ENCODE measurements at regions not wholly inside any gene's neighbourhood (a gene's known extent, or its start where the extent isn't known, plus 50 kb on each side); places are given as distances from the start of the nearest gene placed in this dataset.

DNA sequence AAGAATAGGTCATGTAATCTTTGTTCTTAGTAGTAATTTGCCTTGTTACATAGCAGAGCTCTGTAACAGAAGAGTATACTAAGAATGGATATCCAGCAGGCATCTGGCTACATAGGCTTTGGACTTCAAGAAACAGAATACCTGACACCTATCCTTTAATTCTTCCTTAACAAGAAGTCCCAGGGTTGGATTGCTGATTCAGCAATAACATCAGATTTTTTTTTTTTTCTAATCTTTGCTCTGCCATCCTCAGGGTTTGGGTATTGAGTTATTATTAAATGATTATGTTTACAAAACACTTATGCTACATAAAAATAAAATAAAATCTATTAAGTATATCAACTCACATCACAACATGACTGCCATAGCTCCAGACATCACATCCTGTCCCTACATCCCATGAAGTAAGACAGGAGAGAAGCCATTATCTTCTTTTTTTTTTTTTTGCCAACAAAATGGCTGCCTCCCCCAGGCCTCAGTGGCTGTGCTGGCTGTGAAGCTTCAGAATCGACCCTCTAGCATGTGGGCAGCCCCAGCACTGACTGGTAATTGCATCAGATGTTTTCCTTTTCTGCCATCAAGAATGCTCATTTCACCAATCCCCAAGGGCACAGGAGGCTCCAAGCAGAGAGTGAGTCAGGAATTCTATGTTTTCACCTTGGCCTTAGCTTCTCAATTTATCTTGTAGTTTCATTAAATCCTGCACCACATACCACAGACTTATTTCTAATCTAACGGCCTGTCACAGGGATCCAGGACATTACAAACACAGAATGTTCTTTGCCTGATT, 186.2 kb downstream of the DICER1 start:
- no peak overlapping the region for H3K27ac ChIP-seq
- intact Hi-C loops (cut with DNase I): no loop called here
- H3K27me3 ChIP-seq: no peaks in the 10 kb centered on the region
- WGBS, 2 donors: 69 to 76% methylated on average over 2 of the region's 2 CpGs
- no peaks in the 10 kb centered on the region for H3K36me3 ChIP-seq (replicated peaks in 1 of 2; ENCODE audit: insufficient read depth in 1 of 2, low read depth in 2 of 2)
- peaks cover 13% of the 10 kb centered on the region for H3K4me1 ChIP-seq
- H3K4me3 ChIP-seq: no peak overlapping the region
- DNase-seq (no peak), ATAC-seq (no peak)
- TF ChIP-seq POLR2A (IDR thresholded peaks at IDR 0.05): no peak
- TF ChIP-seq, protein P1, sequence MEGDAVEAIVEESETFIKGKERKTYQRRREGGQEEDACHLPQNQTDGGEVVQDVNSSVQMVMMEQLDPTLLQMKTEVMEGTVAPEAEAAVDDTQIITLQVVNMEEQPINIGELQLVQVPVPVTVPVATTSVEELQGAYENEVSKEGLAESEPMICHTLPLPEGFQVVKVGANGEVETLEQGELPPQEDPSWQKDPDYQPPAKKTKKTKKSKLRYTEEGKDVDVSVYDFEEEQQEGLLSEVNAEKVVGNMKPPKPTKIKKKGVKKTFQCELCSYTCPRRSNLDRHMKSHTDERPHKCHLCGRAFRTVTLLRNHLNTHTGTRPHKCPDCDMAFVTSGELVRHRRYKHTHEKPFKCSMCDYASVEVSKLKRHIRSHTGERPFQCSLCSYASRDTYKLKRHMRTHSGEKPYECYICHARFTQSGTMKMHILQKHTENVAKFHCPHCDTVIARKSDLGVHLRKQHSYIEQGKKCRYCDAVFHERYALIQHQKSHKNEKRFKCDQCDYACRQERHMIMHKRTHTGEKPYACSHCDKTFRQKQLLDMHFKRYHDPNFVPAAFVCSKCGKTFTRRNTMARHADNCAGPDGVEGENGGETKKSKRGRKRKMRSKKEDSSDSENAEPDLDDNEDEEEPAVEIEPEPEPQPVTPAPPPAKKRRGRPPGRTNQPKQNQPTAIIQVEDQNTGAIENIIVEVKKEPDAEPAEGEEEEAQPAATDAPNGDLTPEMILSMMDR (IDR thresholded peaks at IDR 0.05): no peak
- H3K9me3 ChIP-seq: no peaks in the 10 kb centered on the region

DNA sequence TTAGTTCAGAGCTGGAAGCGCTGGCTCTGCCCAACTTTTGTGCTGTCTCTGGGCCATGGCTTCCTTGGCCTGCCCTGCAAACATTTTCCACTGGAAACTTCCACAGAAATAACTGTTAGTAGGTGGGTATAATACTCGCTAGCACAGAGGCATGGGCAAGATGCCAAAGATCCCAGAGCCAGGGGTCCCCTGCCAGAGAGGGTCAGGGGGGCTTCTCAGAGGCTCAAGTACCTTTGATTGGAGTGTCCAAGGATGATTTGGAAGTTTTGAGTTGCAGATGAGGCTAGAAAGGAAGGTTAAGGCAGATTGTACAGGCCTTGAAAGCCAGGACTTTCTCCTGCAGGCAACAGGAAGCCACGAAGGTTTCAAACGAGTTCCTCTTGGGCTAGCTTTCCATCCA, 187.6 kb downstream of the DICER1 start:
- WGBS, 2 donors: 73 to 81% methylated on average over 4 of the region's 4 CpGs
- no peaks in the 10 kb centered on the region for H3K36me3 ChIP-seq (replicated peaks in 1 of 2; ENCODE audit: insufficient read depth in 1 of 2, low read depth in 2 of 2)
- H3K27me3 ChIP-seq: no peaks in the 10 kb centered on the region
- intact Hi-C loops (cut with DNase I): no loop called here
- no peak overlapping the region for H3K4me3 ChIP-seq
- no peak for ATAC-seq
- no peak overlapping the region for H3K27ac ChIP-seq
- TF ChIP-seq POLR2A (IDR thresholded peaks at IDR 0.05): no peak
- TF ChIP-seq, protein P1 (IDR thresholded peaks at IDR 0.05): no peak
- no peak for DNase-seq
- H3K4me1 ChIP-seq: peaks cover 11% of the 10 kb centered on the region
- H3K9me3 ChIP-seq: no peaks in the 10 kb centered on the region

DNA sequence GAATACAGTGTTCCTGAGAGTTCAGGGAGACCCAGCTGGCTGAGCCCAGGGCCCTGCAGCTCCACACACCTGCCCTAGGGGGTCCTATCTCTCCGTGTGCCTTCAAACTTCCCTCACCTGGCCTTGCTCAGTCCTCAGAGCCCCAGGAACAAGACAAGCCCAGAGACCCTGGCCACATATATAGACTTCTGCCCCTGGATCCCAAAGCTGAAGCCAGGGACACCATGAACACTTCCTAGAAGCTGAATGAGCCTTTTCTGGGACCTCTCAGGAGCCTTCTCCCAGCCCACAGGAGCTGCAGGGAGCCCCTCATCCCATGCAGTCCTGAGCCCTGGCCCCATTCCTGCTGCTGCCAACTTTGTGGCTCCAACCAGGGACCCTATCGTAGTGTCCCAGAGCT, 190.5 kb downstream of the DICER1 start:
- intact Hi-C loops (cut with DNase I): no loop called here
- ATAC-seq (no peak), DNase-seq (no peak)
- H3K4me1 ChIP-seq: no peaks in the 10 kb centered on the region
- no peaks in the 10 kb centered on the region for H3K27me3 ChIP-seq
- H3K9me3 ChIP-seq: no peaks in the 10 kb centered on the region
- H3K36me3 ChIP-seq (replicated peaks in 1 of 2; ENCODE audit: insufficient read depth in 1 of 2, low read depth in 2 of 2): no peaks in the 10 kb centered on the region
- no peak overlapping the region for H3K4me3 ChIP-seq
- 67 to 88% methylated on average over 2 of the region's 2 CpGs for WGBS, 2 donors
- no peak for TF ChIP-seq POLR2A (IDR thresholded peaks at IDR 0.05)
- TF ChIP-seq, protein P1 (IDR thresholded peaks at IDR 0.05): no peak
- no peak overlapping the region for H3K27ac ChIP-seq

DNA sequence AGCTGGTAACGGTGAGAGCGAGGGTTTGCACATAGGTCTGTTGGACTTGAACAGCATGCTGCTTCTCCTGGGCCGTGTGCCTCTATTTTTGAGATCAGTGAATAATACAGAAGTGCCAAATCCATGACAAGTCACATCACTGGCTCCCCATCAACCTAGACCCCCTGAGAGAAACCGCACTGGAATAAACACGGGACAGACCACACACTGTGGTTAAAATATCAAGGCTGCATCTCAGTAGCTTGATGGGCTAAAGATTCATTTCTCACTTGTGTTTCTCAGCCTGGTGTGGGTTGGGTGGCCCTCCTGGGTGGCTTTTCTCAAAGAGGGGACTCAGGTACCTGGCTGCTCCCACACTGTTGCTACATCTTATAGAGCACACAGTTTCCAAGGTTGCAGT, 191.0 kb downstream of the DICER1 start:
- DNase-seq: no peak
- no peak for TF ChIP-seq POLR2A (IDR thresholded peaks at IDR 0.05)
- TF ChIP-seq, protein P1 (IDR thresholded peaks at IDR 0.05): no peak
- H3K4me3 ChIP-seq: no peak overlapping the region
- no peaks in the 10 kb centered on the region for H3K36me3 ChIP-seq (replicated peaks in 1 of 2; ENCODE audit: insufficient read depth in 1 of 2, low read depth in 2 of 2)
- H3K27ac ChIP-seq: no peak overlapping the region
- ATAC-seq: no peak
- intact Hi-C loops (cut with DNase I): no loop called here
- no peaks in the 10 kb centered on the region for H3K27me3 ChIP-seq
- WGBS, 2 donors: 67 to 83% methylated on average over 4 to 5 of the region's 5 CpGs
- H3K4me1 ChIP-seq: no peaks in the 10 kb centered on the region
- H3K9me3 ChIP-seq: no peaks in the 10 kb centered on the region
